Retinal pigment epithelial cell (primary cell): ENCODE measurements at regions not wholly inside any gene's neighbourhood (a gene's known extent, or its start where the extent isn't known, plus 50 kb on each side); places are given as distances from the start of the nearest gene placed in this dataset.
"Not testable (repeated sequence)": the region's sequence is repeated elsewhere in the genome, so short reads cannot be mapped to it uniquely, and the experiment has no call there.

ENCODE experiments used
- DNase-seq: peaks from one replicate; pipeline ENCODE4 v3.0.0-alpha.2; 2010; ENCODE audit warnings: low read depth
- H3K4me3 ChIP-seq: 2 replicates; pipeline ENCODE4 v1.5.1; 2011; ENCODE audit warnings: mild to moderate bottlenecking, low read length, control low read depth, moderate library complexity
- TF ChIP-seq, protein P1 (sequence below): conservative IDR thresholded peaks from 2 replicates; pipeline ENCODE4 v1.5.1; 2011; ENCODE audit warnings: low read depth, low read length, control low read depth, inconsistent platforms

DNA sequence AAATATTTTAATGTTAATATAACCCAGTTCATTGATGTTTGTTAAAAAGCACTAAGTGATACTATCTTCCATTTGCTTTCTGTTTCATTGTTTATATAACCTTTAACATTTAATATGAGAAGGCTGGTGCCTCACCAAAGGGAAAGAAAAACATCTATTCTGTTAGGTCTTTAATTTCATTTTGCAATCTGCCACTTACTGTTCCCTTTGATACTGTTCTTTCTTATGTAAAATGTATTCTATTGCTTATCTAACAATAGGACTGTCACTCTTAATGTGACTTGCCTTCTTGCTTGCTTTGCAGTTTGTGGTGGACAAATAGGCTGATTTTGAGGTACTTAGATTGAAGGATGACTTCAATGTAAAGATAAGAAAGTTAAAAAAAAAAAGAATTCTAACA, 1666.1 kb upstream of the DDX18 start:
- no peak overlapping the region for H3K4me3 ChIP-seq
- TF ChIP-seq, protein P1, sequence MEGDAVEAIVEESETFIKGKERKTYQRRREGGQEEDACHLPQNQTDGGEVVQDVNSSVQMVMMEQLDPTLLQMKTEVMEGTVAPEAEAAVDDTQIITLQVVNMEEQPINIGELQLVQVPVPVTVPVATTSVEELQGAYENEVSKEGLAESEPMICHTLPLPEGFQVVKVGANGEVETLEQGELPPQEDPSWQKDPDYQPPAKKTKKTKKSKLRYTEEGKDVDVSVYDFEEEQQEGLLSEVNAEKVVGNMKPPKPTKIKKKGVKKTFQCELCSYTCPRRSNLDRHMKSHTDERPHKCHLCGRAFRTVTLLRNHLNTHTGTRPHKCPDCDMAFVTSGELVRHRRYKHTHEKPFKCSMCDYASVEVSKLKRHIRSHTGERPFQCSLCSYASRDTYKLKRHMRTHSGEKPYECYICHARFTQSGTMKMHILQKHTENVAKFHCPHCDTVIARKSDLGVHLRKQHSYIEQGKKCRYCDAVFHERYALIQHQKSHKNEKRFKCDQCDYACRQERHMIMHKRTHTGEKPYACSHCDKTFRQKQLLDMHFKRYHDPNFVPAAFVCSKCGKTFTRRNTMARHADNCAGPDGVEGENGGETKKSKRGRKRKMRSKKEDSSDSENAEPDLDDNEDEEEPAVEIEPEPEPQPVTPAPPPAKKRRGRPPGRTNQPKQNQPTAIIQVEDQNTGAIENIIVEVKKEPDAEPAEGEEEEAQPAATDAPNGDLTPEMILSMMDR, result no peak
- no peak for DNase-seq

DNA sequence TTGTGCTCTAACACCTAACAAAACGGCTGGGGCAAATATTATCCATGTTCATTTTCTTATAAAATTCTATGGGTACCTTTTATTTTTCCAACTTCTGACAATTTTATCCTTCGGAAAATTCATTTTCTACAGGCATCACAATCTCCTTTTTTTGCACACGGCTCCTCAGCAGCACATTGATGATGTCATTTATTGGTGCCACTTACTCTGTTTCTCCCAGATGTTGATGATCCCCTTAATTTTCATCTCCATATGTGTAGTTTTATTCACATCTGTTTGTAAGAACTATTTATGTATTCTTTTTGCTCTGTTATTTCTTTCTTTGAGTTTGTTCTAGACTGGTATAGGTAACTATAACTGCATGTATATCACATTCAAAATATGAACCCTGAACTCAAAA, 1660.8 kb upstream of the DDX18 start:
- DNase-seq, result no peak
- TF ChIP-seq, protein P1, result no peak
- H3K4me3 ChIP-seq, result no peak overlapping the region

DNA sequence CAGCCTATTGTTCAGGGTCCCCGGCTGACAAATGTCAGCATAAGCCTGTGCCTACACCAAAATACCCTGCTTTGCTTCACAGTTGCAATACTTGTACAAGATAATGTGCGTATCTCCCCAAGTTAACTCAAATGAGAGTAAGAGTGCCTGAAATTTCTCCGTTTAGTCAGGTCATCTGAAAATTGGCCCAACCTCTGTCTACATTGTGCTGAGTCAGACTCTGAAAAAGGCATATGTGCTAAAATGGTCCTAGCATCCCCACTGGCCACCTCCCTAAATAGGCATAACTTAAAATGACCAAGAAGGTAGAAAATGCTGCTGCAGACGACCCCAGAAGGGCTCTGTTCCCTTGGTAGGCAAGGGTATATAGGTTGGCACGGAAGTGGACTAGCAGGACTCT, 1653.8 kb upstream of the DDX18 start:
- DNase-seq, result no peak
- TF ChIP-seq, protein P1, result no peak
- no peak overlapping the region for H3K4me3 ChIP-seq

DNA sequence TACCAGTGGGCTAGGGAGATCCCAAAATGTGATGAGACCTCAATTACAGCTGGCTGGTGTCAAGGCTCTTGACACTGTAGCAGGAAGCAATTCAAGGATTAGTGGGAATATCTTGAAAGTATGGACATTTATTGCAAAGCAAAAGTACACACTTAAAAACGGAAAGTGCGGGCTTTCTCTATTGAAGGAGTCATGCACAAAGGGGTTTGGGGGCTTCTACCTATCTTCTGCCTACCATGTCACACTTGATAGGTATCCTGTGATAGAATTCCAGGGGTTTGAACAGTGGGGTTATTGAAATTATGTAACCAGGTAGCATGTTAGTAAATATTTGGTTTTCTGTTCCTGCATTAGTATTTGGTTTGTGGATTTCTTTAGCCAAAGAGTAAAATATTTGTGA, 1652.1 kb upstream of the DDX18 start:
- H3K4me3 ChIP-seq, result no peak overlapping the region
- no peak for DNase-seq
- TF ChIP-seq, protein P1, result no peak

DNA sequence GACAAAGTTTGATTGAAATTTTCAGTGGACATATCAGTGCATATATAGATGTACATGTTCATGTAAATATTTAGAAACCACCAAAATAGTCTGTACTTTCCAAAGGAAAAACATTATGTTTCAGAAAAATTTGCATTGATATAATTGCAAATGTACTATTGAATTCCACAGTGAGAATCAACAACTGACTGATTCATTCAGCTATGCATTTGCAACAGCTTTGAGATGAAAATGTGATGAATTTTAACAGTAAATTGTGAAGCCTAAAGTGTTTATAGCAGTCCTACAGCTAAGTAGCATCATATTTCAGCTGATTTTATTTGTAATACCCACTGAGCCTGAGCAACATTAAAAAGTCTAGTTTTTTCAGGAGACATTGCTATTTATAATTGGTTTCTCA, 1647.4 kb upstream of the DDX18 start:
- no peak for DNase-seq
- H3K4me3 ChIP-seq, result no peak overlapping the region
- TF ChIP-seq, protein P1, result no peak

DNA sequence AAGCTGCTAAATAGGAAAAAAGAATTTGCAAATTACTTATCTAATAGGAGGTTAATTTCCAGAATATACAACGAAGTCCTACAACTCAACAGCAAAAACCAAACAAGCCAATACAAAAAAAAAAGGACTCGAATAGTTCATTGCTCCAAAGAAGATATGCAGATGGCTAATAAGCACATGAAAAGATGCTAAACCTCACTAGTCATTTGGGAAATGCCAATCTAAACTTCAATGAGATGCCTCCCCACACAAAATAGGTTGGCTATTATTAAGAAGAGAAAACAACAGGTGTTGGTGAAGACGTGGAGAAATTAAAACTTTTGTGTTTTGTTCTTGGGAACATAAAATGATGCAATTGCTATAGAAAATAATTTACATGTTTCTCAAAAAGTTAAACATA, 1634.4 kb upstream of the DDX18 start:
- no peak for DNase-seq
- H3K4me3 ChIP-seq, result no peak overlapping the region
- TF ChIP-seq, protein P1, result no peak

DNA sequence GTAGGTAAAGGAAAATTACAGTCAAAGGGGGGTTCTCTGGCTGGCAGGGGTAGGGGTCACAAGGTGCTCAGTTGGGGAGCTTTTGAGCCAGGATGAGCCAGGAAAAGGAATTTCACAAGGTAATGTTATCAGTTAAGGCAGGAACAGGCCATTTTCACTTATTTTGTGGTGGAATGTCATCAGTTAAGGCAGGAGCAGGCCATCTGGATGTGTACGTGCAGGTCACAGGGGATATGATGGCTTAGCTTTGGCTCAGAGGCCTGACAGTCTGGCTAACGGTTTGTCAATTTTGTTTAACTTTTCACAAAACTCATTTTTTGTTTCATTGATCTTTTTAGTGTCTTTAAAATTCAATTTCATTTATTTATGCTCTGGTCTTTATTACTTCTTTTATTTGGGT, 1623.8 kb upstream of the DDX18 start:
- DNase-seq, H3K4me3 ChIP-seq: not testable (repeated sequence)

DNA sequence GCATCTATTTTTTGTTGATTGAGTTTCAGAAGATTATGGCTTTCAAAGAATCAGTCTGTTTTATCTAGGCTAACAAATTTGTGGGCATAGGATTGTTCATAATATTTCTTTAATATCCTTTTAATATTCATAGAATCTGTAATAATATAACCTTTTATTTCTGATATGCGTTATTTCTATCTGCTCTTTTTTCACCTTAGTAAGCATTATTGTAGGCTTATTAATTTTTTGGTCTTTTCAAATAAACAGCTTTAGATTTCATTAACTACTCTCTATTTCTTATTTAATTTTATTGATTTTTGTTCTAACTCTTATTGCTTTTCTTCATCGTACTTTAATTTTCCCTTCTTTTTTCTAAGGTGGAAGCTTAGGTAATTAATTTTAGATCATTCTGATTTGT, 1614.4 kb upstream of the DDX18 start:
- H3K4me3 ChIP-seq, result no peak overlapping the region
- TF ChIP-seq, protein P1, result no peak
- no peak for DNase-seq
